Vagina (tissue), 2 donors: ENCODE measurements at regions not wholly inside any gene's neighbourhood (a gene's known extent, or its start where the extent isn't known, plus 50 kb on each side); places are given as distances from the start of the nearest gene placed in this dataset.
"Not testable (repeated sequence)": the region's sequence is repeated elsewhere in the genome, so short reads cannot be mapped to it uniquely, and the experiment has no call there.

Source experiments
- DNase-seq, 2 donors: peaks; one replicate each; pipeline ENCODE4 v3.0.0-alpha.2; 2017; ENCODE audit errors: extremely low spot score in 2 of 2
- H3K27ac ChIP-seq: fragments of 200-600 bp; sonication (generic); one replicate; pipeline ENCODE4 v1.5.1; 2019
- H3K27me3 ChIP-seq: fragments of 200-600 bp; sonication (generic); one replicate; pipeline ENCODE4 v1.5.1; 2019
- H3K36me3 ChIP-seq, 2 donors: fragments of 200-600 bp; sonication (generic); one replicate each; pipeline ENCODE4 v1.5.1; 2017 to 2019
- H3K4me1 ChIP-seq: fragments of 200-600 bp; sonication (generic); one replicate; pipeline ENCODE4 v1.5.1; 2019
- H3K4me3 ChIP-seq, 2 donors: fragments of 200-600 bp; sonication (generic); 1 replicate in 1 of 2; 2 replicates in 1 of 2; pipeline ENCODE4 v1.5.1; 2016 to 2019
- H3K9me3 ChIP-seq: fragments of 200-600 bp; sonication (generic); one replicate; pipeline ENCODE4 v1.5.1; 2019
- CTCF ChIP-seq, 3 experiments: fragments of 450-650 bp in 2 of 3; fragments of 200-600 bp in 1 of 3; sonication (generic) in 1 of 3; IDR thresholded peaks; one replicate each; pipeline ENCODE4 v1.5.1; 2017 to 2019; ENCODE audit warnings: antibody characterized with exemption in 3 of 3, mild to moderate bottlenecking in 2 of 3, moderate library complexity in 2 of 3
- POLR2A ChIP-seq, 2 donors: fragments of 450-650 bp; IDR thresholded peaks; one replicate each; pipeline ENCODE4 v1.6.1; 2017; ENCODE audit warnings: antibody characterized with exemption in 2 of 2, mild to moderate bottlenecking in 2 of 2, moderate library complexity in 2 of 2
- POLR2AphosphoS5 ChIP-seq, 2 donors: sonication (generic); formaldehyde crosslinking; IDR thresholded peaks; one replicate each; pipeline ENCODE4 v1.9.0; 2017; ENCODE audit warnings: antibody characterized with exemption in 2 of 2, mild to moderate bottlenecking in 2 of 2, low read depth in 1 of 2; ENCODE audit not compliant: insufficient read depth in 1 of 2
- intact Hi-C: fragments of 100-400 bp; cut with DNase I; formaldehyde crosslinking; loops from one replicate; pipeline ENCODE4 v1.15.1; 2023

- Histone ChIP-seq H3K27me3 (no peaks in the 10 kb centered on the region), H3K4me3 (no peak overlapping the region), H3K9me3 (no peaks in the 10 kb centered on the region), H3K27ac (no peak overlapping the region), H3K4me1 (no peaks in the 10 kb centered on the region), H3K36me3 (no peaks in the 10 kb centered on the region)
- TF ChIP-seq POLR2A (IDR thresholded peaks at IDR 0.05) = no peak
- no peak for TF ChIP-seq POLR2AphosphoS5 (IDR thresholded peaks at IDR 0.05; ENCODE audit: insufficient read depth in 1 of 2, low read depth in 1 of 2)
- TF ChIP-seq CTCF (IDR thresholded peaks at IDR 0.05) = no peak
- intact Hi-C loops = no loop called here
- no peak for DNase-seq
These were observed 81.2 kb upstream of the TRPC7 start for GRCh38 chr5:136446565-136446964.

- H3K4me1 ChIP-seq, H3K36me3 ChIP-seq, H3K9me3 ChIP-seq, intact Hi-C loops, H3K27ac ChIP-seq, H3K4me3 ChIP-seq, H3K27me3 ChIP-seq, DNase-seq: not testable (repeated sequence)
These were observed 78.8 kb upstream of the TRPC7 start for GRCh38 chr5:136444099-136444498.

GRCh38 chr5:136439367-136439766, 74.0 kb upstream of the TRPC7 start:
- intact Hi-C loops = no loop called here
- DNase-seq = no peak
- Histone ChIP-seq H3K9me3 (no peaks in the 10 kb centered on the region), H3K36me3 (no peaks in the 10 kb centered on the region), H3K4me1 (no peaks in the 10 kb centered on the region), H3K27ac (no peak overlapping the region), H3K4me3 (no peak overlapping the region), H3K27me3 (no peaks in the 10 kb centered on the region)
- TF ChIP-seq POLR2A (IDR thresholded peaks at IDR 0.05) (no peak), CTCF (IDR thresholded peaks at IDR 0.05) (no peak), POLR2AphosphoS5 (IDR thresholded peaks at IDR 0.05; ENCODE audit: insufficient read depth in 1 of 2, low read depth in 1 of 2) (no peak)

- TF ChIP-seq POLR2A (IDR thresholded peaks at IDR 0.05) = no peak
- no peak for TF ChIP-seq CTCF (IDR thresholded peaks at IDR 0.05)
- no peak for TF ChIP-seq POLR2AphosphoS5 (IDR thresholded peaks at IDR 0.05; ENCODE audit: insufficient read depth in 1 of 2, low read depth in 1 of 2)
- no peaks in the 10 kb centered on the region for H3K27me3 ChIP-seq
- intact Hi-C loops = no loop called here
These were observed 70.7 kb upstream of the TRPC7 start for GRCh38 chr5:136435946-136436543.

GRCh38 chr5:136434795-136435194, 69.5 kb upstream of the TRPC7 start:
- TF ChIP-seq POLR2AphosphoS5 (IDR thresholded peaks at IDR 0.05; ENCODE audit: insufficient read depth in 1 of 2, low read depth in 1 of 2) = no peak
- TF ChIP-seq CTCF (IDR thresholded peaks at IDR 0.05) = no peak
- TF ChIP-seq POLR2A (IDR thresholded peaks at IDR 0.05) = no peak
- no peaks in the 10 kb centered on the region for H3K27me3 ChIP-seq
- DNase-seq = no peak
- intact Hi-C loops = no loop called here
- no peak overlapping the region for H3K27ac ChIP-seq
- no peaks in the 10 kb centered on the region for H3K4me1 ChIP-seq
- no peaks in the 10 kb centered on the region for H3K9me3 ChIP-seq
- H3K4me3 ChIP-seq = no peak overlapping the region
- H3K36me3 ChIP-seq = no peaks in the 10 kb centered on the region

More at GRCh38 chr5:136435946-136436543, 70.7 kb upstream of the TRPC7 start:
- Histone ChIP-seq H3K4me3 (no peak overlapping the region), H3K4me1 (no peaks in the 10 kb centered on the region), H3K36me3 (no peaks in the 10 kb centered on the region), H3K27ac (no peak overlapping the region), H3K9me3 (no peaks in the 10 kb centered on the region)
- DNase-seq = peak in 1 of 2 donors; percentile 20
